ENCODE measurements at regions not wholly inside any gene's neighbourhood (a gene's known extent, or its start where the extent isn't known, plus 50 kb on each side); places are given as distances from the start of the nearest gene placed in this dataset.

DNA sequence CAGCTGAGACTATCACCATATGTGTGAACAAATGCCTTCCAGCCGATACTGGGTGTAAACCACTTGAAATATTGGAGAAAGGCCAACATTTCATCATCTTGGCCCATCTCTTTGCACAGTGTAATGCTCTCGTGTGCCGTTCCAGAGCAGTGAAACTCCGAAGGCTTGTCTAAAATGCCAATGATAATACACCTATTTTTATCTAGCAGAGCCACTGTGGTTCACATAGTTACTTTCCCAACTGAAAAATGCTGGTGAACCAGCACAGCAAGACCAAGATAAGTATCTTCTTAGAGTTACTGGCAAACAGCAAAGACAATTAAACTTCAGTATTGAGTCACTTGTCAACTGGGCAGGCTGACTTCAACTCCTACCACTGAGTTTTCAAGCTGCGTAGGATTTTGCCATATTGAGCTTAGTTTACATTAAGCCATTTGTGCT is 379.9 kb upstream of the ACTBL2 start:
- DNase-seq: no peak

DNA sequence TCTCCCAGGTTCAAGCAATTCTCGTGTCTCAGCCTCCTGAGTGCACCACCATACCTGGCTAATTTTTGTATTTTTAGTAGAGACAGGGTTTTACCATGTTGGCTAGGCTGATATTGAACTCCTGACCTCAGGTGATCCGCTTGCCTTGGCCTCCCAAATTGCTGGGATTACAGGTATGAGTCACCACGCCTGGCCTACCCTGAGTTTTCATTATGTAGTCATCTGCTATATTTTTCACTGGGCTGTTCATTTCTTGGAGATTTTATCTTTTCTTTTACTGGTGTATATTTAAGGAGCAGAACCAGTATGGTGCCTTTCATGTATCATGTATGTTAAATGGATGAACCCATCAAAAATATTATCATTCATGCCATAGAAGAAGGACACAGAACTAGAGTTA is 377.0 kb upstream of the ACTBL2 start:
- no peak for DNase-seq

DNA sequence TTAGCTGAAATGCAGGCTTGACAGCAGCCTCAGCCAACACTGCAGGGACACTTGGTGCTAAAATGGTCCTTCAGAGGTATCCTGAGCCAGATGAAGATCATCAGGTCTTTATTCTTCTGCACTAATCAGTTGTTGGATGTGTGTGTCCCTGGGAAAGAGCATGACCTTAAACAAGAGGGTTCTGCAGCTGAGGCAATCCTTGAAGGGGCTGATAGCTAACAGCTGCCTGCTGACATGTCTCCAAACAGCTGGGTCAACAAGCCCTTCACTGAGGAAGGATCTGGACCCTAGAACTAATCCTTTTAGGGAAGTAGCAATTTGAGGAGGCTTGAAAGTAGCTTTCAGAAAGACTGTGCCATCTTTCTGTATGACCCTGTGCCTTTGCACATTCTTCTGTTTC is 376.3 kb upstream of the ACTBL2 start:
- DNase-seq: no peak

DNA sequence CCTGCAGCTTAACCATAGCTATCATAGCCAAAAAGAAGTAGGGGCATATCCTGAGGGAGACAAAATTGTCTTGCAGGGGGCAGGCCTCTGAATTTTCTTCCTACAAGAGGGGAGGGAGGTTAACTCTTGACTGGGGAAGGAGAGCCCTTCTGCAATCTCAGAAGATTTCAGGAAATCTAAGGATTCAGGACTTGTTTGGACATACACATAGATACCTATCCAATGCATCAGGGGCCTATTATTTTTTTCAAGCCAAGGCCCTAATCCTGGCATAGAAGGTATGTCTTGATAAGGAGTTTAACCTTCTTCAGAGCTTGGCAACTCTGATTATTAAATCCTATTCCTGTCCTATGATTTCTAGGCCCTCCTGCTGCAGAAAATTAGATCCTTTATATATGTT is 375.1 kb upstream of the ACTBL2 start:
- DNase-seq: no peak

DNA sequence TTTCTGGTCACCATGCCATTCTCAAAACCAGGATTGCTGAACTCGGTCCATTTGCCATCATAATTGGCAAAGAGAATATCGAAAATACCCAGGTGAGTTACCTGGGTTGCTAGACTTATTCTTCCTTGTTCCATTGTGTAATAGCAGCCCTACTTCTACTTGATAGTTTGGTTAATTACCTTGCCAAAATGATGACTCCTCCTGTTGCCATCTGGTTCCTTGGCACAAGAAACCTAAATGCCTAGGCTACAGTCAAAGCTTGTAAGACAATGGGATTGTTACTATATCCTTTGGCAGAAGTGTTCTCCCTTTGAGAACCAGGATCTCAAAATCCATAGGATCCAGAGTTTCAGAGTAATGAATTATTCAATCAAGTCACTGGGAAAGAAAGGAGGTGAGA is 373.2 kb upstream of the ACTBL2 start:
- no peak for DNase-seq

DNA sequence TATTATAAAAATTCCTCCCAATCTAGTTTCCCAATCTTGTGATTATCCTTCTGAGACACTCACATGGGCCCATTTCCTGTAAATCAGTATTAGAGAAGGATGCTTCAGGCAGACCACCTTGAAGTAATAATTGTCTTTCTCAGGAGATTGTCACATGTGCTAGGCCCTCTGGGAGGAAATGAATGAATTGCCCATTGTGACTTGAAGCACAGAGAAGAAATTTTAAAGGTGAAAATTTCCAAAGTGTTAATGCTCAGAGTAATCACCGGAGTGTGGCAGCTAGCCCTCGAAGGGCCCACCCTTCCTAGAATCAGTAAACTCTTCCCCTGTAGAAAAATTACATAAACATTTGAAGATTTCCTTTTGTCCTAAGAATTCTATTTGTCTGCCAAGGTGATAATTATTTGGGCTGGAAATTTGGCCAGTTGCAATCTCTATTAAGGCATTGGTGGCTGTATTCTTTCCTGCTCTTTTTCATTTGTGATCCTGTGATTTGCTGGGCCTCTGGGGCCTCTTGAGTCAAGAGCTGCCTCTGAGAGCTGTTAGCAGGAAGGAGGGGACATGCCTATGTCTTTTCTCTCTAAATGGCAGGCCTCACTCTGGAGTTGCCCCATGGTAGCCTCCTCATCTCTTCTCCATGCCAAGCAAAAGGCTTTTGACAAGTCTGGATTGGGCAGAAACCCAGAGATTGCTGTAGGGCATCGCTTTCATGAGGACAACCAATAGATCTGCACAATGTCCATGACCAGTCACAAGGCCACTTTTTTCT is 371.5 kb upstream of the ACTBL2 start:
- DNase-seq: no peak

DNA sequence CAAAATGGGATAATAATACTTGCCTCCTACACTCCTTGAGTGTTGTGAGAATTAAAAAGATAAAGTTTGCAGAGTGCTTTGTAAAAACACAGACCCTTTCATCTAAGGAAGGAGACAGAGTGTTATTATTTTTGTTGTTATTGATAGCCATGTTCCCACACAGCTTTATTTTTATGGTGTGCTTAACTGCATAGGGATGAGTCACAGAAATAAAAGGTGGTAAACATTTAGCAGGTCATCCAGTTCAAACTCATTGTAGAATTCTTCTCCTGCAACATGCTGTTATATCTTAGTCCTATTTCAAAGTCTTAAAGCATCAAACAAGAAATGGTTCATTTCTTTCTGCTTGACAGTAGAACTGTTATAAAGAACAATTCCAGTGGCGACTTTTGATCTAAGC is 367.5 kb upstream of the ACTBL2 start:
- no peak for DNase-seq

DNA sequence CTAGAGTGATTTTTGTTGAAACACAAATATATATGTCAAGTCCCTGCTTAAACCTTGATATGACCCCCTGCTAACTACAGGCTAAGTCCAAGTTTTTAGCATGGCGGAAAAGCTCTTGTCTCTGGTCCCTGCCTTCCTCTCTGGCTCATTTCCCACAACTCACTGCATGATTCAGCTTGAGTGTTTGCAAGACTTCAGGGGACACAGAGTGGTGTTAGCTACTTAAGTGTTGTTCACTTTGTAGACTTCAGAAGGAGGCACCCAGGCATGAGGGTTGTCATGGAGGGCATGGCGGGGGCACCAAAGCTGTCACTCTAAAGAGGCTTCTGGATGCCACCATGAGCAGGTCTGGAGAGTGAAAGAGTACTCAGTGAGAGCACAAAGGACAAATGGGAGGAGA is 362.4 kb upstream of the ACTBL2 start:
- DNase-seq: no peak

DNA sequence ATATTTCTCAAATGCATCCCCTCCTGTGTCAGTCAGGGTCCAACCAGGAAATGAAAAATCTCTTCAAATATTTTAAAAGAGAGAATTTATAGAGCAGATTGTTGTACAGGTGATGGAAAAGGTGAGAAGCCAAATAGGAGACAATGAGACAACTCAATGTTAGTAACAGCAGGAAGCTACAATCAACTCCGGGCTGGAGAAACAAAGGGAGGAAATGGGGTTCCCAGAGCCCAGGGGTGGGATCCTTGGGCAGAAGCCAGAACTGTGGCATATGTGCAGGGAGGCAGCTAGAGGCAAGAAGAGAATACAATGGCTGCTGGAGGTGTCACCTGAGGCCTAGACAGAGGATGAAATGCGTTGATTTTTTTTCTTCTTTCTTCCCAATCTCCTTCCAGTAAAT is 361.8 kb upstream of the ACTBL2 start:
- no peak for DNase-seq

DNA sequence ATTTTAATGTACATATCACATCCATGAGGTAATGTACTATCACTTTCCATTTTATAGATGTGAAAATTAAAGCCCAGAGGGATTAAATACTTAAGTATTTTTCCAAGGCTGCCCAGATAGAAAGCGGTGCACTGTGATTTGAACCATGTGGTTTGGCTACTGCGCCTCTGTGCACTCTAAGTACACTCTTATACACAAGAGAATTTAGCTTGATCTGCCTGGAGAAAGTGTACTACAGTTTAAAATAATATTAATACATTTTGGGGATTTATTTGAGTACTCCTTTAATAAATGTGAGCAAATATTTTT is 360.4 kb upstream of the ACTBL2 start:
- DNase-seq: no peak

DNA sequence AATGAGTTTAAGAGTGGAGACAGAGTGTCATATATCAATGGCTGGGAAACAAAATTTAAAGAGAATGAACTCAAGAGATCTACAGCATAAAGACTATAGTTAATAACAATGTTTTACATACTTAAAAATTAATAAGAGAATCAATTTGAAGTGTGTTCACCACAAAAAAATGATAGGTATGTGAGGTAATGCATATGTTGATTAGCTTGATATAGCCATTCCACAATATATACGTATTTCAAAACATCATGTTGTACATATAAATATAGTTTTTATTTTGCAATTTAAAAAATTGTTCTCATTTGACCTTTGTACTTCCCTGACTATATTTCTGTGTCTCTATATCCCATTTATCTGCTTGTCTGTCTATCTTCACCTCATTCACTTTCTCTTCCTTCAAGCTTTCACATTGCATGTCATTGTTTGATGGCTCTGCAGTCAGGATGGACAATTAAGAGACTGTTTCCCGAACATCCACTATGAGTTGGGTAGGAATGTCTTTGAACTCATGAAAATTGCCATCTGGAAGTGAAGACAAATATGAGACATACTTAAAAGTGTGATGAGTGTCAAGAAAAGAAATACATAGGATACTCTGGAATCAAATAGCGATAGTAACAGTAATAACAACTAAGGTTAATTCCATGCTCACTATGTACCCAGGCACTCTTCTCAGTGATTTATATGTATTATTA is 359.9 kb upstream of the ACTBL2 start:
- DNase-seq: no peak

DNA sequence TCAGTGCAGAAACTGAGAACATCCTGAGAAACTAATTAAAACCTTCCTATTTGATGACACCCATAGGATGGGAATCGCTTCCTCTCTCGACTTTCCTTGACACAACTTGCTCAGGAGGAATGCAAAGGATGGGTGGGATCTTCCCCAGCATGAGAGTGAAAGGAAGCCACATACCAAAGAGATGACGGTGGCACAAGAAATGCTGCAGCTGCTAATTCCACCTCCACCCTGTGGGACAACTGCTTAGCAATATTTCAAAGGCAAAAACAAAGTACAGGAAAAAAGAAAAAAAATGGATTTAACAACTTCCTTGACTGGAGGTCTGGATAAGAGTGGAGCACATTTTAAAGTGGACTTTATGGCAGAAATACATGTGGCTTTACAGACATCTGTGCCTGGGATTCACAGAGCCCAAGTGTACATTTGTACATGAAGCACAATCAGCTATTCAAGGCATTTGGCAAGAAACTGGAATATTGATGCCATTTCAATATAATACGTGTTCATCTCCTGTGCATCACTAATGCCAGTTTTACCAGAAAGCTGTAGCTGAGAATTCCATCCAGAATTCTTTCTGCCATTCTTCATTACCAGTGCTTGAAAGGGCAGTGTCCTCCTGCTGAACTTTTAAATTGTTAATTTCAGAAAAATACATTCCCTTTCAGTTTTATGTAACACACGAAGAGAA is 359.2 kb upstream of the ACTBL2 start:
- no peak for DNase-seq

DNA sequence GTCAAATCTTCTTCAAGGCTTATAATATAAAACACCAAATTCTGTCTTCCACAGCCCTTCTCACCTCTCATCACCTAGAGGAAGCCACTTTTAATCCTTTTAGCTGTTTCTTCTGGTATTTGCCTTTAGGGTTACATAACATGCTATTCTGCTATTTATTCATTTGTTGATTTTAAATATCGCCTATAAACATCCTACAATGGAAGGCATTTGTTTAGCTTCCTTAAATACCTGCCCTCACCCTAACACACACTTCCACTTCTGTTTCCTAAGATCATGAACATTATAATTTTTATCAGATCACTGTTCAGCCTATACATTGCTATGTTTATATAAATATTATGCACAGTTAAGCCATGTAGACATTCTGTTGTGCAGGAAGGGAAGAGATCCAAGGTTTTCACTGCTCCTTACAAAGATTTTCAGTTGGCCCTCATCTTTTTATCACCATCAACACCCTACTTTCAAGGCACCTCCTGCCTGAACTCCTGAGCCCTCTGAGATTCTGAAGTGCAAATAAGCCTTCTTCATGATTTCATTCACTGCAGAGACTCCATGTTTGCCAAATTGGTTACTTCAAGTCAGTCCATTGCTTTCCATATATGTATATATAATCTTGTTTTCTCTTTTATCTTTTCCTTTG is 356.9 kb upstream of the ACTBL2 start:
- DNase-seq: no peak

DNA sequence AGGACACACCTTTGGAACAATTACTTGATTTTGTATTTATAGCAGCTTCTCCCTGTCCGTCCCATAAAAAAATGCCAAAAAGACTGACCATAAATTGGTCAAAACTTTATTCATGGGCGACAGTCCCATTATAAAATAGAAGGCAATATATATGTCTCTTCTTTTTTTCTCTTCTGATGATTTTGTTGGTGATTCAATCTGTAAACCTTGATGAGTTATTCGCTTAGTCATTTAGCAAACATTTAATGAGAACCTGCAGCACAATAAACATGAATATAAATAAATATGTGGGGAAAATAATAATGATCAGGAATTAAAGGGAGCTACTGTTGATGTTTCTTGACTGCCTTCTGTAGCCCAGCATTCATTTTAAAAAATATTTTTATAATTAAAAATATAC is 356.4 kb upstream of the ACTBL2 start:
- DNase-seq: no peak

DNA sequence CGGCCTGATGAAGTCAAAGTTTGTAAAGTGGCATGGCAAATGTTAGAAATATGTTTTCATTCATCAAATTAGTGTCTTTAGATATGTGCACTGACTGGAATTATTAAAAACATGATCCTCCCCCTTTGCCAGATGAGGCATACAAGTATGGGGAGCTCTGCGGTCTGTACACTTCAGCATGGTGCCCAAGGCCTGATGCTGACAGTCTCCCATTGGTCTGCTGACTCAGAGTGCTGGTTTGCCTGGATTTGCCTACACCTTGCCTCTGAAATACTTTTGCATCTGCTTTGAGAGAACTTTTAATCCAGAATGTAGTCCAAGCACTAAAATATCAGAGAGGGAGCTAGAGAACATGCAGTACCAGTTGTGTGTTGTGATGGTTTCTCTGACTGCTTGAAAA is 354.3 kb upstream of the ACTBL2 start:
- no peak for DNase-seq

DNA sequence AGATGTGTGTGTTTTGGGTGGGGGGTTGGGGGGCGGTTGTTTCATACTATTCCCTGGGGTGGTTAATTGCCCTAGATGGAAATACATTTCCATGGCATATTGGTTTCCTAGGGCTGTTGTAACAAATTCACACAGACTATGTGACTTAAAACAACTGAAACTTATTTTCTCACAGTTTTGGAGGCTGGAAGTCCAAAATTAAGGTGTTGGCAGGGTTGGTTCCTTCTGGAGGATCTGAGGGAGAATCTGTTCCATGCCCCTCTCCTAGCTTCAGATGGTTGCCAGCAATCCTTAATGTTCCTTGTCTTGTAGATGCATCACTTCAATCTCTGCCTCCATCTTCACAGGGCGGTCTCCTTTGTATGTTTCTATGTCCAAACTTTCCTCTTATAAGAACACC is 353.7 kb upstream of the ACTBL2 start:
- DNase-seq: no peak

DNA sequence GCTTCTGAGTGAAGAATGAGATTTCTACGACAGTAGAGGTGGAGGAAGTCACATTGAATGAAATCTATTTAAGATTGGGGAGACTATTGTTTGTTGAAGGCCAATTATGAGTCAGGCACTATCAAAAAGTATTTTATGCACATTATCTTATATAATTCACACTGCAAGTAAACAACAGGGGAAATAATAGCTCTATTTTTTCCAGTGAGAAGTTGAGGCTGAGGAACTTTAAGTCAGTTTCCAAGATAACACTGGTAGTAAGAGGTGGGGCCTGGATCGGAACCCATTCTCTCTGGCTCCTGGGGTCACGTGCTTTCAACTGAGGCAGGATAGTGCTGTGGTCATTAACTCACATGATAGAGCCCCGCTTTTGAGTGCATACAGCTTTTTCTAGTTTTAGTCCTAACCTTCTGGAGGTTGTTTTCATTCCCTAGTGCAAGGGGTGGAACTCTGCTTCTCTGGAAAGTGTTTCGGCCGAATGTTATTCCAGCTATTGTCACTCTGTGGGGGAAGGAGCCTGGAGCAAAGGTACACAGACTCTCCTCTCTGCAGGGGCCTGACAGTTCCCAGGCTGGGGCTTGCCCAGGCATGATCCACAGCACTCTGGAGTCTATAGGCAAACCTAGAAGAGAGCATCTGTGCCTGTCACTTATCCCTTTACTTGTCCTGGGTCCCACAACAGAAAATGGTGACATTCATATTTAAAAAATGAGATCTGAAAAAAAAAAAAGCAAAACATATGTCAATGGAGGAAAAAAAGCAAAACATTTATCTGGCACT is 352.4 kb upstream of the ACTBL2 start:
- no peak for DNase-seq

DNA sequence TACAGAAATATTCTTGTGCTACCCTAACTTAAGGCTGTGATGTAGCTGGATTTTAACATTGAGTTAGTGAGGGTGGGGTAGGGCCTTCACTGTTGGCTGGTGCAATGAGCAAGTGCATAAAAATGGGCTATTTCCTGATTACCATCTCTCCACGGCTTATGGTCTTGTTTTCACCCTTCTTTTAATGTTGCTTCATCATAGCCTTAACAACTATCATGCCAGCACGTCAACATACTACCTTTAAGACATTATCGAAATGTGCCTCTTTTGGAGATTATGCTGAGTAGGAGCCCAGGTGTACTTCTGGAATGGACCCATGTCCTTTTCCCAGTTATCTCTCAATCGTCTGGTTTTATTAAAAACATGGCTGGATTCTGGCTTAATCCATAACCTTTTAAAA is 350.9 kb upstream of the ACTBL2 start:
- no peak for DNase-seq

DNA sequence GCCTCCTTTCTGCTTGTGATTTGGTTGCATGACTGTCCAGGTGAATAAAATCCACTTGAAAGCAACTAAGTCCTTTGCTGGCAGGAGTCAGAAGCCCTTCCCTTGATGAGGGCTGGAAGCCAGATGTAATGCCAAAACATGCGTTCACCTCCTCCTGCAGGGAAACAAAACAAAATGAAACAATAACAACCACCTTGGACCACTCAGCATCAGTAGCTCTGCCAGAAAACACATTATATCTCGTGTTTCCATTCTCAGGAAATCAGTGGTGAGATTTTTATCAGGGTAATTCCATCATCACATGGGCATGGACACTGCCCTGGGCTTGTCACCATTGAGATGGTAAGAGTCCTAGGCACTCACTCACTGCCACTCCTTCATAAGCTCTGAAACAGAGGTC is 350.3 kb upstream of the ACTBL2 start:
- DNase-seq: no peak

DNA sequence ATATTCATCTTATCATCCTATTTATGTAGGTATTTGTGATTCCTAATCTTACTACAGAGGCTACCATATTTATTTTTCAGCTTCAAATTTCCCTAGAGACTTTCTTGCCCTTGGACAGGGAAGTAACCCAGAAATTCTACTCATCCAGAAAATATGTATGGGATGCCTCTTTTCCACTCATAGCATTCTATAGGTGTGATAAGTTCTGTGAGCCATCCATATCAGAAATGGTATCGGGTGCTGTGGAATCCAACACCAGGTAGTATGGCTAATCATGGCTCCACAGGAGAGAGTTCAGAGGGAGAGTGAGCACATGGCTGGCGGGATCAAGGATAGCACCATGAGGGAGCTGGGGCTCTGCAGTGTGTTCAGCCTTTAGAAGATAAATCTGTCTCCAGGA is 349.3 kb upstream of the ACTBL2 start:
- DNase-seq: no peak

DNA sequence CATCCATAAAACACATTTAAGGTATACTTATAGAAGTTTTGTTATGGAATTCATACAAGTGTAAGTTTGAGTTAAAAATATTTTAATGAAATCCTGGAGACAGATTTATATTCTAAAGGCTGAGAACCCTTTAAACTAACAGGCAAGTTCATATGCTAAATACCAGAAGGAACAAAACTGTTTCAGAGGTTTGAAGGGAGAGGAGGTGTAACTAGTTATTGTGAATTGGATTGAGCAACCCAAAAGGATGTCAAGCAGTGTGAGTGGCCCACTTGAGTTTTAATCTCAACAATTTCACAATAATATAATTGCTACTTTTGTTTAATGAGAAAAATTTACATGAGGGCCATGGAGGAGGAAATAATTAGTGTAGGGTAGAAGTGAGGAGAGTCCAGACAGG is 348.5 kb upstream of the ACTBL2 start:
- DNase-seq: no peak

DNA sequence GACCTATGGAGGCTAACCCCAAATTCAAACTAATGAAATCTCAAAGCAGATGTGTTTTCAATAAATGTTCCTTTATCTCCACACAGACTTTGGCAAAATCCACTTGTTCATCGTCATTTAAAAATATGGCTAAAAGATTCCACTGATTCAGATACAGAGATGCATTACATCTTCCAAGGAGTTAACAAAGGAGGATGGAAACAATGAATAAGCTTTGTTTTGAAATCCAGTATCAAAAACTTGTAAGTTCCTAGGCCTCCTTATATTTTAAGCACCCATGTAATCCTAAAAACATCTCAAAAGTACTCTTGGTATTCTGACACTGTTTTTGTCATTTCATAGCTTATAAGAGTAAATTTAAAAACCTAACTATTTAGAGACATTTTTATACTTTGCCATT is 345.6 kb upstream of the ACTBL2 start:
- no peak for DNase-seq

DNA sequence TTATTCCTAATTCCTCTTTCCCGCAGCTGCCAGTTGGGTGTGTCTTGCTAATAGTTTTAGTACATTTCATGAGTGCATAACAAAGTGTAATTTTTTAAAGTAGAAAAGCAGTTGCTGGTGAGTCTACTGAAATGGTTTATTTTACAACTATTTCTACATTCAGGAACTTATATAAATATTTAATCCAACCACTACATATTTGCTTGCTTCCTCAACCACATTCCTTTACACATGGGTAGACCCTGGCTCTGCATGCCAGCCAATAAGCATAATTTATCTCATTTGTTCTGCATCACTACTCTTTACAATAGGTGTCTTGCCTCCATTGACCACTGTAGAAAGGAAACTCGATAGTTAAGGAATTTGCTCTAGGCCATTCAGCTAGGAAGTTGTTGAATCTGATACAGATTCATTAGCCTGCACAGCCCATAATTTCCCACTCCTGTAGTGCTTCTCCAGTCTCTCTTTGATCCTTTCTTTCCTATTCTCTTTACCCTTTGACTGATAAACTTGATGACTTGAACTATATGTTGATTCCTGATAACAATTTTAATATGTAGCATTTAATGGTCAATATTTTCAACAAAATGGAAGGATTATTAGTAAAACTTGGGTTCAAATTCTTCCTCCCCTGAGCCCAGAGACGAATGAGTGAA is 342.5 kb upstream of the ACTBL2 start:
- DNase-seq: no peak
